CMK (cell line): ENCODE measurements at regions not wholly inside any gene's neighbourhood (a gene's known extent, or its start where the extent isn't known, plus 50 kb on each side); places are given as distances from the start of the nearest gene placed in this dataset.

ENCODE experiments used
- DNase-seq: peaks from one replicate; pipeline ENCODE4 v3.0.0-alpha.2; 2010; ENCODE audit warnings: low read depth

DNA sequence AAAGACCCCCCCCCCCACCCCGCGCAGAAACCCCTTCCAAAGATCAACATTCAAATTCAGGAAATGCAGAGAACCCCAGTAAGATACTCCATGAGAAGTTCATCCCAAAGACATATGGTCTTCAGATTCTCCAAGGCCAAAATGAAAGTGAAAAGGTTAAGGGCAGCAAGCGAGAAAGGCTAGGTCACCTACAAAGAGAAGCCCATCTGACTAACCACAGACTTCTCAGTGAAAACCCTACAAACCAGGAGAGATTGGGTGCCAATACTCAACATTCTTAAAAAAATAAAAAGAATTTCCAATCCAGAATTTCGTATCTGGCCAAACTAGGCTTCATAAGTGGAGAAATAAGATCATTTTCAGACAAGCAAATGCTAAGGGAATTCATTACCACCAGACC is 175.2 kb downstream of the RND3 start:
- no peak for DNase-seq

DNA sequence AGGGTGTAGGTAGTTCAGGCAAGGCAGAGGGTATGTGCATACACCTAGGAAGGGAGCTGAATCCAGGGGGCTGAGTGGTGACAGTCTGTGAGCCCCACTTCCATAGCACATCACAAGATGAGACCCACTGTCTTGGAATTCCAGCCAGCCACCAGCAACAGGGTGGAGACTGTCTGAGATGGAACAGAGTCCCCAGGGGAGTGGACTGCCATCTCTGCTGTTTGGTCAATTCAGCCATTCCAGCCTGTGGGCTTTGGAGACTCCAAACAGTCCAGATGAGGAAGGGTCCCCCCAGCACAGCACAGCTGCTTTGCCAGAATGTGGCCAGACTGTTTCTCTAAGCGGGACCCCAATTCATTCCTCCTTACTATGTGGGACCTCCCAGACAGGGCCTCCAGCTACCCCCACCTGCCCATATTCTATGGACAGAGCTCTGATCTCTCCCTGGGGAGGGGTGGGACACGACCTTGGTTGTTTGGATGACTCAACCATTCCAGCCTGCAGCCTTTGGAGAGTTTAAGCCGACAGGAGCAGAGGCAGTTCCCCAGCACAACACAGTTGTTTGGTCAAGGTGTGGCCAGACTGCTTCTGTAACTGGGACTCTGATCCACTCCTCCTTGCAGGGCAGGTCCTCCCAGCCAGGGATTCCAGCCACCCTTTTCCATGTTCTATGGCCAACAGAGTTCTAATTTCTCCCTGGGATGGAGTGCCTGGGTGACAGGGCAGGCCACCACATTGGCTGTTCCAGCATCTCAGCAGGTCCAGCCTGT is 178.0 kb downstream of the RND3 start:
- DNase-seq: no peak

GRCh38 chr2:150307258-150307657 is 180.2 kb downstream of the RND3 start:
- no peak for DNase-seq

DNA sequence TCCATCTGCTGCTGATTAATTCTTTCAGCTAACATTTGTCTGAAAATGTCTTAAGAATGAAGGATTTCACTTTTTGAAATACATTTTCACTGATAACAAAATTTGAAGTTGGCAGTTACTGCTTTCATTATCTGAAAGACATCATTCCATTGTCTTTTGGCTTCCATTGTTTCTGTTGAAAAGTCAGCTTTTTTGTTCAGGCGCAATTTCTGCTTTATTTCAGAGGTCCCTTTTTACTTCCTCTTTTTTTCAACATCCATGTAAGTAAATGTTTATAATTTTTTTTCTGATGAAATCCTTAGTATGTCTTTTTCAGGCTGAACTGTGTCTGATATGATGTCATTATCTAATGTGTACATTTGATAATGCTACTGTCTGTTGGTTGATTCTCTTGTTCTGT is 184.2 kb downstream of the RND3 start:
- DNase-seq: no peak

DNA sequence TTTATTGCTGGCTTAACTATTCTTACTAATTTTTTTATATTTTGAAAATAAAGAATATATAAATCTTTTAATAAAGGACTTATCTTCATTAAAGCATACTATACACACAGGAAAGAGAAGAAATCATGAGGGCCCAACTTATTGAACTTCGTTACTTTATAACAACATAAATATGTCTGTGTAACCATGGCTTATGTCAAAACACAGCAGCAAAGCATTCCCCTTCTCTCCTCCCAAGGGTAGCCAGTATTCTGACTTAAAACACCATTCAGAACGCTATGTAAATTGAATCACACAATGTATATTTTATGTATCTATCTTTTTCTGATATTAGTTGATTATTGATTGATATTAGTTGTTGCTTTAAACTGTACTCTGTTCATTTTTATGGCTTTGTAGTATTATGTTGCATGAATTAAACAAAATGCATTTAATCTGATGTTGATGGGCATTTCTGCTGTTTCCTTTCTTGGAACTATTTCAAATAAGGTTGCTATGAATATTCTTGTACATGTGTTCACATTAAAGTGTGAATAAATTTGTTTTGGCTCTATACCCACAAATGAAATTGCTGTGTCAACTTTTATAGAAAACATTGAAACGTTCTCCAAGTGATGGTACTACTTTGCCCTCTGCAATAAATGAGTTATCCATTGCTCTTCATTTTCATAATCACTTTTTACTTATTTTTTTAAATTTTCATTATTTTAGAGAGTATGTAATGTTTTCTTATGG is 188.7 kb downstream of the RND3 start:
- DNase-seq: no peak

DNA sequence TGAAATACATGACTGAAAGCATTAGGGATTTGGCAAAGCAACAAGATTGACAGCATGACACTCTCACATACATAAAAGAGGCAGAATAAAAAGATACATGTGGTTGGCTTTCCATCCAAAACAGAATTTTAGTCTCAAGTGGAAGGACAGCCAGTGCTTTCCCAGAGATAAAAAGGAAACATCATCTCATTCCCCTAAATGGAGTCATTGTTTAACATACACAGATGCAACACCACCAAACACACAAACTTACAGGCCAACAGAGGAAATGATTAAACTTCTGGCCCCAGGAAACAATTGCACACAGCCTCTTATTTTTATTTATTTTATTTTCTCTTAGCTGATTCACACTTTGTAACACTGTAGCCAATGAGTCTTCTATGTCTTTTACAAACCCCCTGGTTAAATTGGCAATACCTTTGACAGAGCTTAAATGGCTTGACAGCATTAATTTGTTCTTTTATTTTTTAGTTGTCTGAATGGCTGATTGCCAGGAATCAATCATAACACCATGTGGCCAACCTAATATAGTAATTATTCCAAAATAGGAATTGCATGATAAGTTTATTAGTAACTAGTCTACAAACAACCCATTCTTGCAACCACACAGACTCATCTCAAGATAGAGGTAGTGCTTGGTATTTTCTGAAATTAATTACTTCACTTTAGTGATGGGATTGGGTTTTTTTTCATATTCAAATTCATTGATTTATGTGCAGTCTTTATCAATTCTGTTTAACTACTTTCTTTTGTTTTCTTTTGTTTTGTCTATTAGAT is 190.5 kb downstream of the RND3 start:
- DNase-seq: no peak

GRCh38 chr2:150295544-150295943 is 191.9 kb downstream of the RND3 start:
- DNase-seq: no peak

DNA sequence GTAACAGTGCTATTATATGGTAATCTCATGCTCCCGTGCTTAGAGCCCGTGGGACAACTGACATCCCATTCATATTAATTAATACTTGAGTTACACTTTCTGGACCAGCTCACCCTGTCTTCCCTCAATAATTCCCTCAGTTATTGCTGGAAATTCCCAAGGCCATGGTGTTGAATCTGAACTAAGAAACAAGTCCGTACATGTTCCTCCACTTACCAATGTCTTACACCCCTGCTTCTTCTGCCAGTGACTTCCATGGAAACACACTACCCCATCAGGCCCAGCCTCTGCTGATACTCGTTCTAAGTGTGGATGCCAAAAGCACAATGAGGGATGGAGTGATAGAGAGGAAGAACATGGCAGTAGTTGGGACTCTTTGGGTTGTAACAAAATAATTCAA is 193.7 kb downstream of the RND3 start:
- no peak for DNase-seq

- no peak for DNase-seq
These were observed 194.7 kb downstream of the RND3 start for GRCh38 chr2:150292807-150293206.

DNA sequence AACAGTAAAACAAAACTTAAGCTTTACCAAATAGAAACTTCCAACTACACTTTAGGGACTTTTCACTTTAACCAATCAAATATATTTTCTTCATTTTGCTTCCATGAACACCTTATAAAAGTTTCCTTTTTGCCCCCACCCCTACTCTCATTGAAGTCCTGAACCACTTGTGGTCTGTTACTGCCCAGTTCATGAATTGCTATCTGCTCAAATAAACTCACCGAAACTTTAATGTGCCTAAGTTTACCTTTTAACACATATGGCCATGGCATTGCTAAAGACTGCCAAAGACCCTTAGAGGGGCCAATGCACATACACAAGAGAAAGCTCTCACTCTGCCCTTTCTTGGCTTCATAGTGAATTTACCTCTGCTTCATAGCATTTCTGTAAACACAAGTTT is 195.3 kb downstream of the RND3 start:
- no peak for DNase-seq

DNA sequence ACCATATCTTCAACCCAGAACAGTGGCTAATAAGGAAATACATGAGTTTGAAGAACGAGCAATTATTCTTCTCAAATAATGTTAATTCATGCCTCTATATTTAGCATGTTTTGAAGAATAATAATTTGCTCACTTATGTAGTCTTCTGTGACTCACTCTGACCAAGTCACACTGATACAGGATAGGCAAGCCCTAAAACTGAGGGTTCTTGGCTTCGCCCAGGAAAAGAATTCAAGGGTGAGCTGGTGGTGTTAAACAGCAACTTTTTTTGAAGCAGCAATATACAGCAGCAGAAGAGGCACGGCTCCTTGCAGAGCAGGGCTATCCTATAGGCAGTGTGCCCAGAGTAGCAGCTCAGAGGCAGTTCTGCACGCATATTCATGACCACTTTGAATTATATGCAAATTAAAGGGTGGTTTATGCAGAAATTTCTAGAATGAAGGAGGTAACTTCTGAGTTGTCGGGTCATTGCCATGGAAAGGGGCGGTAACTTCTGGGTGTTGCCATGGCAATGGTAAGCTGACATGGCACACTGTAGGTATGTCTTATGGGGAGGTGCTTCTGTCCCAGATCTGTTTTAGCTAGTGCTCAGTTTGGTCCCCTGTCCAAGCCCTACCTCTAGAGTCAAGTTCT is 200.6 kb downstream of the RND3 start:
- no peak for DNase-seq

- no peak for DNase-seq
These were observed 203.4 kb downstream of the RND3 start for GRCh38 chr2:150284116-150284515.

GRCh38 chr2:150282771-150283371 is 204.6 kb downstream of the RND3 start:
- DNase-seq: no peak

DNA sequence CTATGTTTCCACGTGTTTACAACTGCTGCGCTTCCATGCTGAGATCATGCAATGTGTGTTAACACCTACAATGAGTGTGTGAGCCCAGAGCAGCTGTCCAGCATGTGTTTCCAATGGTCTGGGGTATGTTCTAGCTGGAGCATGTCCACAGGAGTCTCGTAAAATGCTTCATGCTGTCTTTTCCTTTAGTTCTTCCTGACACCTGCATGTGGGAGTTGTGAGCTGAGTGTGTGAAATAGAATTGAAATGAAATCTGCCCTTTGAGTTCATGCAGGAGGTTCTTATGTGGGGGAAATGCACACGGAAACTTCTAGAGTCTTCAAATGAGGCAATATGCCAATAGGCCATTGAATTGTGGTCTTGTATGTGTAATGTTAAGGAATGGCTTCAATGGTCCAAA is 205.1 kb downstream of the RND3 start:
- DNase-seq: no peak

DNA sequence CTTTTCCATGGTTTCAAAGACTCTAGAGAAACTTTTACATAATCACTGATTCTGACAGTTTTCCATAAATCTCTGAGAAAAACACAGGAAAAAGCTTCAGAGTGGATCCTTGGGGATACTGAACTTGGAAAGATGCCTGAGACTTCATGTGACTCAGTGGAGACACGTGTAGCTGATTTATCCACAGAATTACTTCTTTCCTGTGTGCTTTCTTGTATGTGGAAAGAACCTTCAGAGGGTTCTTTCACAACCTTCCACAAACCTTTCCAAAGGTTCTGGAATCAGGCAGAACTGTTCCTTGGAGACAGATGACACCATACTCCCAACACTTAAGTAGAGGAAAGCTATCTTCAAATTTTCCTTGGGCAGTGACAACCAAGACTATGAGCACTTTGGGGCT is 207.2 kb downstream of the RND3 start:
- DNase-seq: no peak

DNA sequence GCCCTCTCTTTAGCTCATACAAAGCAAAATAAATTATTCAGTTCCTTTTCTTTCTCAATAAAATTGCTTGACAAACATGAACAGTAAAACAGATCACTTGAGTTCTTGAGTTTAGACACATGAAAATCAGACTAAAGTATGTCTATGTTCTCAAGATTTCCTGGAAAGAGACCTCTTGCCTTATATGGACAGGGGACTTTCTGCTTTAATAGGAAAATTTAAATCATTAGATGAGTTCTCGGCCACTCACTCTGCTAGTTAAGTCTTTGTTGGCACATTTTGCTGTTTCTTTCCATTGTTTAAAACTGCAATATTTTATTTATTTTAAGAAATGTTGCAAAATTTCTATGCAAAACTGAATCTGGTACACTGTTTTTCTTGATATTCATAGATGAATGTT is 207.8 kb downstream of the RND3 start:
- no peak for DNase-seq

GRCh38 chr2:150276737-150277136 is 210.7 kb downstream of the RND3 start:
- DNase-seq: no peak

GRCh38 chr2:150274108-150274507 is 213.4 kb downstream of the RND3 start:
- no peak for DNase-seq

GRCh38 chr2:150271952-150272802 is 215.3 kb downstream of the RND3 start:
- no peak for DNase-seq

- DNase-seq: no peak
These were observed 219.6 kb downstream of the RND3 start for GRCh38 chr2:150267651-150268415.
